SK-N-SH treated with all-trans-retinoic acid at 6 μM for 48 hours (cell line): ENCODE measurements at regions not wholly inside any gene's neighbourhood (a gene's known extent, or its start where the extent isn't known, plus 50 kb on each side); places are given as distances from the start of the nearest gene placed in this dataset.

Experiments used
- CSDC2 ChIP-seq: fragments of 250-450 bp; sonication (Bioruptor Pico); IDR thresholded peaks from 2 replicates; pipeline ENCODE4 v1.5.0; 2020; ENCODE audit warnings: mild to moderate bottlenecking, moderate library complexity
- PPARA ChIP-seq: fragments of 250-450 bp; sonication (Bioruptor Pico); IDR thresholded peaks from 2 replicates; pipeline ENCODE4 v1.5.0; 2020; ENCODE audit warnings: mild to moderate bottlenecking, borderline replicate concordance
- SNAI2 ChIP-seq: fragments of 250-450 bp; sonication (Bioruptor Pico); IDR thresholded peaks from 2 replicates; pipeline ENCODE4 v1.5.0; 2020; ENCODE audit warnings: mild to moderate bottlenecking, moderate library complexity
- TSHZ2 ChIP-seq: fragments of 250-450 bp; sonication (Bioruptor Pico); IDR thresholded peaks from 2 replicates; pipeline ENCODE4 v1.5.0; 2020; ENCODE audit warnings: mild to moderate bottlenecking, moderate library complexity

- TF ChIP-seq TSHZ2 (CRISPR knock-in tag) (no peak), CSDC2 (CRISPR knock-in tag) (no peak), SNAI2 (CRISPR knock-in tag) (no peak), PPARA (CRISPR knock-in tag) (no peak)
These were observed 198.7 kb downstream of the GPAT3 start for GRCh38 chr4:83734576-83734975.
